HG03439 (cell line): ENCODE measurements at regions not wholly inside any gene's neighbourhood (a gene's known extent, or its start where the extent isn't known, plus 50 kb on each side); places are given as distances from the start of the nearest gene placed in this dataset.

Experiments used
- ATAC-seq: cut with Tn5 transposase; IDR thresholded peaks from one replicate; pipeline ENCODE4 v1.9.1; 2021; ENCODE audit warnings: mild to moderate bottlenecking, moderate library complexity; ENCODE audit not compliant: unreplicated experiment

DNA sequence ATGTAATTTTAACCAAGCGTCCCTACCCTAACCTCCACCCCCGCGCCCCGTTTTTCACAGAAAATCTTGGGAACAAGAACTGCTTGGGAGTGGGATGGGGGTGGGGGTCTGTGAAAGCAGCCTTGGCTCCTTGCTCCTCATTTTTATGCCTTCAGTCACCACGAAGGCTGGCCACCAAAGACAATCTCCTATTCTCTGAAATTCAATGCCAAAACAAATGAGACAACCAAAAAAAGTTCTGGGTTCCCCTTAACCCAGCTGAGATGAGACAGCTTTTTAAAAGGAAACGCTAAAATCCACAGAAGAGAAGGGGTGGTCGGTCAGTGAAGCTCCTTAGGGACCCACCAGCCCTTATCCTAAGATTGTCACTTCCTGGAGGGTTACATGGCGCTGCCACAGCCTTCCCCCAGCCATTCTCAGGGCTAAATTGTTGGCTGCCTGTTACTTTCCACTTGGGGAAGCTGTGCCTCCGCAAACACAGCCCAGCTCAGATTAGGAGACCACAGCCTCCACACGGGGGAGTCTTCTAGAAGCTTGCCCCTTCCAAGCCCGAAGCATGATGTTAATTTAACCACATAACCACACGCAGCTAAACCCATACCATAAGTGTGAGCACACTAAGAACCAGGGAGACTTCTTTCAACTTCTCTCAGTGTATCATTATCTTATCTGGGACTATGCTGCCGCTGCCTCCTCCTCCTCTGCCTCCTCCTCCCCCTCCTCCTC, 136.3 kb downstream of the FOXD1 start:
- ATAC-seq, result no peak

DNA sequence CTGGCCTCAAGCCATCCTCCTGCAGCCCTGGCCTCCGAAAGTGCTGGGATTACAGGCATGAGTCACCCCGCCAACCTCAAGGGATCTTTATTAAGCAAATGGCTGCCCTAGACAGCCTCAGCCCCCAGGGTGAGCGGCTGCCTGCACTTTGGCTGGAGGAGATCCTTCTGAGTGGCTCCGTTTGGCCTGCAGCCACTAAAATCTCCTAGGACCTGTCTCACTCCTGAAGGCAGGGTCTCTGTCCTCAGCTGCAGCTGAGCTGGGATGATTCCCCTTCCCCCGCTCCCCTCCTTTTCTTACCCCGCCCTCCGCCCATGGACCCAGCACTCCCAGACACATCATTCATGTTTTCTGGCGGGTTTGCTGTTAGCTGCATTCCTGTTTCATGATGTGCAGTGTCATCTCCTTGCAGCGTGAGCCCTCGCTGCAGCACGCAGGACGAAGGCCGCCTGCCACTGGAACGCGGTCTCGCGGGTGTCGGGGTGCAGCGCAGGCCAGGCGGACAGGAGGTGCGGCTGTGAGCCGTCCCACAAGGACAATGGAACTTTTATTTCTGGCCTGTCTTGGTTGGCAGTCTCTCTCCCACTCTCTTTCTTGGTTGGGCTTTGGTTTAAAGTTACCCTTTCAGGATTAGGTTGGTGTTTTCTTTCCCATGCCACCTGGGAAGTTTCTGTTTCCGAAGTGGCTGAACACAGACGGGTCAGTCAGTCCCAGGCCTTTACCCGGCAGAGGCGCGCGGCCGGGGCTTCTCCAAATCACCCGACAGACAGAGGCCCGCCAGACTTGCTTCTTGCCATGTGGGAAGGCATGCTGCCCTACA, 137.1 kb downstream of the FOXD1 start:
- ATAC-seq, result no peak

DNA sequence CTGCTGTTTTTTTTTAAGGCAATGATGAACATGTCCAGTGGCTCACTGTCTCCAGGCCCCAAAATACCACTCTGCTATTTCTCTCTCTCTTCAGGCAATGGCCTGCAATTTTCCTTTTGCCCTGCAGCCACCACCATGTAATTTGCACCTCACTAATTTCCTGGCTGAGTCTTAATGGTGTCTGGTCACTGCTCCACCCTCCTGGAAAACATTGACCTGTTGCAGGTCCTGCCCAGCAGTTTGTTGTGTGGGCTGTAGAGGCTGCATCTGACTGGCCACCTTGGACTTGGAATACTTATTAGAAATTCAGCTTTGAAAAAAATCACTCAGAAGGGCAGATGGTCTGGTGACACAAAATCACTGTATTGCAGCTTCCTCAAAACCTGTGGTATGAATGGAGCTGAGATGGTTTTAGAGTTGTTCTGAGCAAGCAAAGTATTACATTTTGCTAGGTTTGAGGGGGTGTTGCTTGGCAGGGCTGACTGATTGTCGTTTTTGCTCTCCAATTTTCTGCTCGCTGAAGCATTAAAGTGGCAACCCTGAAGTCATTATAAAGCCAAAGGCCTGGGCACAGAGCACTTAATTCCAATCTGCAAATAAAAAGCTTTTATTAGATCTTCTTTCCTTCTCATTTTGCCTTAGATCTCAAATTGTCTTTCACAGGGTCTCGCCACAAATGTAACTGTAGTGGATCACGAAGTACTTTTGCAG, 134.8 kb downstream of the TMEM174 start:
- ATAC-seq, result no peak

DNA sequence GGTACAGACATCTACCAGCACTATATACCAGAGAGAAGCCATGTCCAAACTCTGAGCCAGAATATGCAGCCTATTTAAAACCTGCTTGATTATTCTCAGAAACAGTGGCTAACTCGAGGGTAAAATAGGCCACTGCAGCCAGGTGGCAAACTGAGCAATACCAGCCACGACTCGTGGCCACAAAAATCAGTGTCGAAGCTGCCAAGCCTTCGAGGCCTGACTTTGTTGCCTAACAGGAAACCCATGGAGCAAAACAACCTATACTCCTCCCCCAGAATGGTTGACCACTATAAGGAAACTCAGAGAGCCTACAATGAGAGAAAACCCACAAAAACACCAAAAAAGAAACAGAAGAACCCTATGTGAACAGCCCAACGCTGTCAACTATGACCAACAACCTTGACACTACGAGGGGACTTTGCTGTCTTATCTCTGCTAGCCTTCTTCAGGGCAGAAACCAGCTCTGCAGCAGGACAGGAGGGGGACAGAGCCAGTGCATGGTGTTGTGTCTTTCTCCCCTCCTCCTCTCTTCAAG, 133.8 kb downstream of the TMEM174 start:
- no peak for ATAC-seq

DNA sequence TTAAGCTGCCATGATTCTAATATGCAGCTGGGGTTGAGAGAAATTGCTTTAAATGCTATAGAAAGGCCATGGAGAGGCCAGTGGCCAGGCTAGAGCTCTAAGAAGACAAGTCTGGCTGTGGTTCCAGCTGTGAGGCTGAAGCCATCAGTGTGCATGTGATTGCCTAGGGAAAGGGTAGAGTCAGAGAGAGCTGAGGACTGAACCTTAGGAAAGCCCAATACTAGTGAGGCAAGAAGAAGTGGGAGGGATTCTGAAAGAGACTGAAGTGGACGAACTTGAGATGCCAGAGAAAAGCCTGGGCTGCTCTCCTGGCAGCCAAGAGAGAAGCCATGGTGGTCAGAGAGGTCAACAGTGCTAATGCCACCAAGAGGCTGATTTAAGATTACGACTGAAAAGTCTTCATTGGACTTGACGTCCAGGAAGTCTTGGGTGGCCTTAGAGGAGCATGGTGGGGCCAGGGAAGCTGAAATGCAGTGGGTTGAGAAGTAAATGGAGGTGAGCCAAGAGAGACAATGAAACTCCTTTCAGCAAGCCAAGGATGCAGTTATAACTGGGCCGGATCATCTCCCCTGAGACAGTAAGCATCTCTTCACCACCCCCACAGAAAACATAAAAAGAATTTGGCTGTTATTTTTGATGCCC, 133.2 kb downstream of the TMEM174 start:
- no peak for ATAC-seq

DNA sequence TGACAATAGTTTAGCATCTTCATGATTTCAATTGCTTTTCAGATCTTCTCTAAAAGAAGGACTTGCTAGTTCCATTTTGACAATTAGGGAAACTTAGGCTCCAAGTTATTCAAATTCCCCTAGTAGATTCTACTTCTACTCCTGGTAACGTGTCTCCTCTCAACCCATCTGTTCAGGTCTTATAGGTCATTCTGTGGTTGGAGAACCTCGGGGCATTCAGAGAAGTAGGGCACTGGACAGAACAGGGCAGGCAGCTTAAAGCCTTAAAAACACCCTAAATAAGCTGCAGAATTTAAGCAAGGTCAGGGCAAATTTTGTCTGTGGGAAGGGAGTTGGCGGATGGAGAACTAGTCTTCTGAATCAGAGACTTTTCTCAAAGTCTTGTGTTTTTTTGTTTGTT, 132.4 kb downstream of the TMEM174 start:
- no peak for ATAC-seq

DNA sequence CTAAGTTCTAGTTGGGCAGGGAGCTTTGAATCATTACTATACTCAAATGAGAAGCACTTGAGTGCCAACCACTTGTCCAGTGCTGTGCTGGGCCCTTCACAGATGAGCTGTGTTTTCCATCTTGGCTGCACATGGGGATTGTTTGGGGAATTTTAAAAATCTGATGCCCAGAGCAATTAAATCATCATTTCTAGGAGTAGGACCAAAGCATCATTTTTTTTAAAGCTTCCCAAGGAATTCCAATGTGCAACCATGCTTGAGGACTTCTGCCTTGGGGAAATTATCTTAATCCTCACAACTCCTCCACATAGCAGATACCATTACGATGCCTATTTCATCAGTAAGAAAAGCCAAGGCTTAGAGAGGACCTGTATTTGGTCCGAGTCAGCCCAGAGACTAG, 131.4 kb downstream of the TMEM174 start:
- ATAC-seq, result no peak

DNA sequence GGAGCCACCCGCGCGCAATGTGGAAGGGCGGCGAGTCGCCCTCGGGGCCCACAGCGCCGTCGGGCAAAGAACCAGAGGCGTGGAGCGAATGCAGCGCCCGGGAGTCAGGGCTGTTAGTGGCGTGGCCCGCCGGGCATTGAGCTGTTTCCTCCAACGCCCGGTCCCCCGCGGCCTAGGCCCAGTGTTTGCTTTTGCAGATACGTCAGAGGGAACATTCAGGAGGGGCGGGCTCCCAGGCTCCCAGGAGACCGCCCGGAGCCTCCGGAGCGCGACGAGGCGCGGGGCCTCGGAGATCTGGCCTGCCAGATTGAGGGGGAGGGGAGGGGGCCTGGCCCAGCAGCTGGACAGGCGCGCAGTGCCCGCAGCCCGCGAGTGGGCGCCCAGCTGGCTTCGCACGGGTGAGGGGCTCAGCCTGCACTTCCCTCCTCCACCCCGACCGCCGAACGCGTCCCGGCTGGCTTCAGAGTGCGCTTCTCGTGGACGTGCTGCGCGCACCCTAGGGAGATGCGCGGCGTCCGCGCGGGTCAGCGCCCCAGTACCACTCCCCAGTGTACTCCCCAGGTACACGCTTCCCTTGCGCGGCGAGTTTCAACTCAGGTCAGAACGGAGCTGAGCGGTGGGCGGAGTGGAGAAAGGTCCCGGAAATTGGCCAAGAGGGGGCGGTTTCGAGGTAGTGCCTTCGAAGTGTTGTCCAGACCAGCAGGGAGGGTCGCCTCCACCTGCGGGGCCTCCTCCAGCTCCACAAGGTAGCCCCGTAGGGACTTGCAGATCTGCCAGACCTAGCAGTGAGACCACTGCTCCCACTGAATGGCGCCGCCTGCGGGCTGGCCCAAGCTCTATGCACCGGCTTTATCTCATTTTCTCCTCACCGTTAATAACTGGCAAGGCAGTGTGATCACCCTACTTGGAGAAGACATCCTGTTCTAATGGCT, 130.4 kb downstream of the TMEM174 start:
- no peak for ATAC-seq

DNA sequence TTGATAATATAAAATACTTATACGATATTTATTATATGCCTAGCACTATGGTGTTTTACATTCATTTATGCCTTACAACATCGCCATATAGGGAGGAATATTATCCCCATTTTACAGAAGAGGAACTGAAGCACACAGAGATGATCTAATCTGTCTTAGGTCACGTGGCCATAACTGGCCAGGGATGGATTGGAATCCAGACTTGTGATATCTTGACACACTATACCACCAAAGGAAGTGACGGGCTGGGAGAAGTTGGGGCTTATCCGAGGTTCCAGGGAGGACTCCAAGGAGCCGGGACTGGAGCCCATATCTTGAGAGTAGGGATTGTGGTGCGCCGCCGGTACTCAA, 129.8 kb downstream of the TMEM174 start:
- ATAC-seq, result no peak

DNA sequence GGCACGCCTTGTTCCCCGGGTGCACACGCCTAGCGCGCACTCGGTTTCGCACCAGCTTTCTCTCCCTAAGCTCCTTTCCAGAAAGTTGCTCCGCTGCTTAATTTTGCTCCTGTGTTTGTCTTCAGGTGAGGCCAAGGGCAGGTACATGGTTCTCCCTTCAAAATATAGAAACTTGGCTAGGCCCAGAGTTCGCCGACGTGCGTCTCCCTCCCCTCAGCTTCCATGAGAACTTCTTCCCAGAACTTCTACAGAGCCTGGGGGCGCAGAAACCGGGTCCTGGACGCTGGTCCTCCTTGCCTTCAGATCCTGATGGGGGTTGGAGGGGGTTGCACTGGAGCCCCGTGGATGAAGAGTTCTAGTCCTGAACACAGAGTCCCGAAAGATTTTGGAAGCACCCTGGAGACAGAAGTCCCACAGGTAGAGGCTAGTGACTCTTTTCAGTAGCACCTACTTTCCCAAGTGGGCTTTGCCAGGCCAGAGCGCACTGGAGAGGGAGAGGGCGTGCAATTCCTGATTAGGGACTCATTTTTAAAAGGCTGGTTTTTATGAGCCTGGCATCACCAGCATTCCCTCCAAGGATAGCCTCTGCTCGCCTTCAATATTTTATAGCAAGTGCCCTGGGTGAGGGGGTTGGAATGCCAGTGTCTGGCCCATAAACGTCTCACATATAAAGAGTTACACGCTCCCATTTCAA, 128.4 kb downstream of the TMEM174 start:
- ATAC-seq, result no peak

DNA sequence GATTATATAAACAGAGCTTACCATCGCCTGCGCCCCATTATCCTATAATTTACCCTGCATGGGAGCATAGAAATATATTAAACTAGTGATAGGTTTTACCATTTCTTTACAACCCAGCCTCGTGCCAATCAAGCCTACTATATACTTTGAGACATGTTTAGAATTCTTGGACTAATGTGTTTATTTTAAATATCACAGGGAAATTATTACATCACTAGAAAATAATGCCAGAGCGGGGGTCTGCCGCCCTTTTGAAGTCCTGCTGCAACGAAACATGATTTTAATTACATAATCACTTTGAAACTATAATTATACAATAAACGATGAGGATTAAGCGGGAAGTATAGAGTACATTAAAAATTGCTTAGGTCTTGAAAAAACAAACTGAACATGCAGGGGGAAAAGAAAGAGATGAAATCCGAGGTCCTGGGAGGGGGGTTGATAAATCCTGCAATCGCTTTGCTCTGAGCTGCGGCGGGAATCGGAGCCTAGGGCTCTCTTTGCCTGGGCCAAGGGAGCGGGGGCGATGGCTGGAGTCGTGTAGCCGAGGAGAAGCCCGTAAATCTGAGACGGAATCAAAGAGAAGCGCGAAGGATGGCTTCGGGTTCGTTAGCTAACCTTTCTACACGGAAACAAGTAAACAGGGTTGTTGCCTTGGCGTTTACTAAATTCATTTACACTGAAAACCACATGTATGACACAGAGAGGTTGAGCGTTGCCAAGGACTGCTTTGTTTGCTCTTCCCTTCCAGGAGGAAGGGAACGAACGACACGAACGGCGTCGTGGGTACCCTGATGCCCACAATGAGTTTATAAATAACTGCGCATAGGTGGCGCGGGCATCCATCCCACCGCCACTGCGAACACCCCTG, 127.6 kb downstream of the TMEM174 start:
- ATAC-seq, result no peak

DNA sequence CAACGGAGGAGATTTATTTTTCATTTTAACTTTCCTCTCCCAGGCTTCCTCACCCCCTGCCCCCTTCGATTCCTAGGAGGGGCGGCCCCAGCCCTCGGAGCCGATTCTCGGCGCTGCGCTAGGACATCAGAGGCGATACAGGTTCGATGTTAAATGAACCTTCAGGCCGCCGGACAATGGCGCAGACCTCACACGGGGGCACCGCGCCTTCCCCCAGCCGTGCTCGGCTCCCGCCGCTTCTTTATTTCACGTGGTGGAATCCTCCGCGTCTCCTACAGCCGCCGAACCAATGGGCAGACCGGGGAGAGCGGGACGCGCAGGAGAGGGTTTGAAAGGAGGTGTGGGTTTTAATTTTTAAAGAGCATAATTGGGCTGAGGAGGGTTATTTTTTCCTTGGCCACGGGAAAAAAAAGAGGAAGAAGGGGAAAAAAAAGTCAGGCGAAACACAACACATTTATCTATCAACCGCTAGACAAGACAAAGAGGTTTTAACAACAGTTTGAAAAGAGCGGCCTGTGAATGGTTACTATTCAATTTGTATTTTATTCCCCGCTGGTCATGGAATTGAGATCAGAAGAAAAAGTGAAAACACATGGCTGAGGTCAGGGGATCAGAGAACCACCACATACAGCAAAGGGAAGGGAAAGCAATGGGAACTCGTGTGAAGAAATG, 126.8 kb downstream of the TMEM174 start:
- ATAC-seq, result no peak

DNA sequence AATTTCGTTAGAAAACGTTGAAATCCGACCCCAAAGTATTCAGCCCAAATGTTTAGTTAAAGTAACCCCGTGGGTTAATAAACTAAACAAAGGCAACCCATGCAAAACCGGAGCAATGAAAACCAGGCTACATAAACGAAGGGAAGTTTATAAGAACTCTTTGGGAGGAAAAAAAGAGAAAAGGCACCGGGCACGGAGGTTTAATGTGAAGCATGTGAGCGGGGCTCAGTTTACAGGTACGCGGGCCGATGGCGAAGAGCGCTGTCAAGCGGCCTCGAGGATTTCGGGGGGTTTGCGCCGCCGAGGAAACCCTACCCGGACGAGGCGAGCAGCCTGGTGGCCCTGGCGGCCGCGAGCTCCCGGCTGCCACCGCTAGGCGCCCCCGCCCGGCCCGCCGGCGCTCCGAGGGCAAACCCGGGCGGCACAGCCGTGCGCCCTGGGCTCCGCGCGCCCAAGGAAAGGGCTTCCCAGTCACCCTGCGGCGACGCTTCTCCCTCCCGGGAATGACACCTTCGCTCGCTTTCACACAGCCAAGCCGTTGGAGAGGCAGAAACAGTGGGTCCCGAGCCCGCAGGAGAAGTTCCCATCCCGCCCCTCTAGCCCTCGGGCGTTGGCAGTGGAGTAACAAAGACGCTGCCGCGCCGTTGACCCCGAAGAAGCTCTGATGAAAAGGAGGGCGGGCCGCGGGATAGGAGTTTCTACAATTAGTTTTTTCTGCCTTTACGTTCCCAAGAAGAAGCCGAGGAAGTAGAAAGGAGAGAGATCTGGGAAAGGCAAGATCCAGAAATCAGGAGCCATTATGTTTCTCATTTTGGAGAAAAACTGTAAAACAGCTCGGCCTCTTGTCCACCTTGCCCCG, 126.0 kb downstream of the TMEM174 start:
- ATAC-seq, result no peak

DNA sequence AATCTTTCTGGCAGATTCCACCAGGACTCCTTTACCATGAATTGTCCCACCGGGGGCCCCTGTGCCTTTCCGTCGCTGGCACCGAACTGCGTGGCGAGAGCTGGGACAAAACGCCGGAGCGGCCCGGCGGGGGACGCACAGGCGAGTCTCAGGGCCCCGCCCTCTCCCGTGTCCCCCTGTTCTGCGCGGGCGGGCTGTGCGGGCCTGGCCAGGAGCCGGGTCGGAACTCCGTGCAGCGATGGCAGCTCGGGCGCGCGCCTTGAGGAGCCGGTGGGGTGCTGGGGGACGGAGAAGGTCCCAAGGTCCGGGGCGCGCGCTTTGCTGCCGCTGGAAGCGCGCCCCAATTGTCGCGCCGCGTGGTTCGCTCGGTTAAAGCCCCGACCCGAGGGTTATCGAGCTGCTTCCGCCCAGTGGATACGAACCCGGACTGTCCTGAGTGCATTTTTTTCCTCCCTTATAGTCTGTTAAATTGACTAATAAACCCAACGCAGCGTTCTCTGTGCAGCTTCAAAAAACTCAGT, 125.3 kb downstream of the TMEM174 start:
- ATAC-seq, result no peak

DNA sequence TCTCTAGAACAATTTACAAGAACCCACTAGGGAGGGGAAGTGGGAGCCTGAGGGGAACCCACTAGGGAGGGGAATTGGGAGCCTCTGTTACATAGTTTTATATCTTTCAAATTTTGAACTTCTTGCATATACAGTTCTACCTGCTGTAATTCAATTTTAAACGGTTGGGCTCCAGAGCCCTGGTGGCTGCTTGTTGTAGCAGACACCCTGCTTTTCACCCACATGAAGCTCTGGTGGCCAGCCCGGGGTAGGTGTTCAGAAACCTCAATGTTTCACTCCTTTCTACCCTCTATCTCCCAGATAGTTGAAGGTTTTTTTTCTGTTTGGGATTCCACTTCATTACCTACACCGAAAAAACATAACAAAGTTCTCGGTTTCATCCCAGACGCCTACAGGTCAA, 124.4 kb downstream of the TMEM174 start:
- ATAC-seq, result no peak

DNA sequence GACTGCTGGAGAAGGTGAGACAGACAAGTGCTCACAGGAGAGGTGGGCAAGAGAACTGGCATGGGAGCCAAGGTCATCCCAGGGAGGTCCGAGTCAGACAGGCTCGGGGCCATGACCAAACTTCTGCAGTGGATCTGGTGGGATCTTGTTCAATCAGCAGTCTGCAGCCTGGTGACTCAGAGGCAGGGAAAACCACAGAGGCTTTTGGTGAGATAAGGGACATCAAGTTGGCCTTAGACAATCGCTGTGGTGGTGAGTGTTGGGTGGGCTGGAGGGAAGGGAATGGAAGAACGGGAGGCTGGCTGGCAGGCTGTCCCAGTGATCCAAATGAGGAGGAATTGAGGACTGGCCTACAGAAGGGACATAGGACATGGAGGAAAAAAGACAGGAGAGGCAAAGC, 123.8 kb downstream of the TMEM174 start:
- ATAC-seq, result no peak

DNA sequence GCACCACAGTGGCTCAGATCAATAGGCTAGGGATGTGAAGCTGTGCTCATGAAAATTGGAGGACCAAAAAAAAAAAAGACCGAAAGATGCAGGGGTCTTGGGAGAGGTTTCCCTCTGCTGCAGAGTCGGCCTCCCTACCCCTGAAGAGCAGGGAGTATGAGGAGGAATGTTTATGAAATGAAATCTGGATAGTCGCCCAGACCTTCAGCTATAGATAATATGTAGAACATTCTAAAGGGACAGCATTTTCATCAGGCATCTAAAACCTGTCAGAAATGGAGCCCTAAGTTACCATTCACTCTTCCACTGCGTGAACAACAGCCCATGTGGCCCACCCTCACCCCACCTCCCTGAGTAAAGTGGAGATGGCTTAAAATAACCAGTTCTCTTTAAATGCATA, 122.9 kb downstream of the TMEM174 start:
- no peak for ATAC-seq
